ENCODE measurements at regions not wholly inside any gene's neighbourhood (a gene's known extent, or its start where the extent isn't known, plus 50 kb on each side); places are given as distances from the start of the nearest gene placed in this dataset.

GRCh38 chr6:67369679-67370078 is 1265.4 kb upstream of the ADGRB3 start:
- no peak for TF ChIP-seq CTCF (IDR thresholded peaks at IDR 0.05; ENCODE audit: low read depth, low read length)
- no peak for TF ChIP-seq EZH2phosphoT487 (IDR thresholded peaks at IDR 0.05; ENCODE audit: low read depth)
